KOPT-K1 (cell line): ENCODE measurements at regions not wholly inside any gene's neighbourhood (a gene's known extent, or its start where the extent isn't known, plus 50 kb on each side); places are given as distances from the start of the nearest gene placed in this dataset.

Experiments used
- H3K27ac ChIP-seq: fragments of 200-600 bp; sonication (generic); 2 replicates; pipeline ENCODE4 v1.5.1; 2016; ENCODE audit warnings: antibody characterized with exemption, mild to moderate bottlenecking, low read depth, low read length; ENCODE audit not compliant: poor library complexity, severe bottlenecking
- H3K36me3 ChIP-seq: fragments of 200-600 bp; sonication (generic); 2 replicates; pipeline ENCODE4 v1.5.1; 2017; ENCODE audit warnings: antibody characterized with exemption, mild to moderate bottlenecking, low read length, moderate library complexity; ENCODE audit not compliant: insufficient read depth
- H3K9me3 ChIP-seq: fragments of 200-600 bp; sonication (generic); 2 replicates; pipeline ENCODE4 v1.5.1; 2017; ENCODE audit warnings: antibody characterized with exemption, low read length, mild to moderate bottlenecking; ENCODE audit not compliant: insufficient read depth, poor library complexity, severe bottlenecking

DNA sequence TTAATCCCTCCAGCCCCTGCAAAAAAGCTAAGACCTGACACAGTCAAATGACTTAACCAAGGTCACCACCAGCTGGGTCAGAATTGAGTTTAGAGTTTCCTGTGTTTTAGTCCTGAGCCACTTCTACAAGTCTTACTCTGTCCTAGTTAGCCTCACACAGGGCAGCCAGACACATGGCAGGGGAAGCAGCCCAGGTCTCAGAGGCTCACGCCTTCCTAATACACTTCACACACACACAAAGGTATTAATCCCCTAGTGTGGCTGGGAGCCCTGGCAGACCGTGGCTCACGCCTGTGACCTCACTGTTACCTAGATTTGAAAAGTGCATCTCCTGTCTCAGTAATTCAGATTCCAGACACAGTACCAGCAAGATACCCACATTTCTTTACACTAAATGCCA, 77.4 kb upstream of the WWC1 start:
- Histone ChIP-seq H3K36me3 (no peaks in the 10 kb centered on the region), H3K9me3 (no peaks in the 10 kb centered on the region), H3K27ac (no peak overlapping the region)

DNA sequence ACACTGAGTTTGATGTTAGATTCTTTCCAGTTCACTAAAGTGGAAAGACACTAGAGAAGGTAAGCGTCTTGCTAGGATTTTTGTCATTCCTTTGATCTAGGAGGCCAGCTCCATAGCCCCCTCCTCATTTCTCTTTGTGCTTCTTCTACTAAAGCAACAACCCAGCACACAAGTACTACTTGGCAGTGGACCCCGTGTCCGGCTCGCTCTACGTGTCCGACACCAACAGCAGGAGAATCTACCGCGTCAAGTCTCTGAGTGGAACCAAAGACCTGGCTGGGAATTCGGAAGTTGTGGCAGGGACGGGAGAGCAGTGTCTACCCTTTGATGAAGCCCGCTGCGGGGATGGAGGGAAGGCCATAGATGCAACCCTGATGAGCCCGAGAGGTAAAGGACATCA, 76.6 kb upstream of the WWC1 start:
- Histone ChIP-seq H3K9me3 (no peaks in the 10 kb centered on the region), H3K27ac (no peak overlapping the region)

DNA sequence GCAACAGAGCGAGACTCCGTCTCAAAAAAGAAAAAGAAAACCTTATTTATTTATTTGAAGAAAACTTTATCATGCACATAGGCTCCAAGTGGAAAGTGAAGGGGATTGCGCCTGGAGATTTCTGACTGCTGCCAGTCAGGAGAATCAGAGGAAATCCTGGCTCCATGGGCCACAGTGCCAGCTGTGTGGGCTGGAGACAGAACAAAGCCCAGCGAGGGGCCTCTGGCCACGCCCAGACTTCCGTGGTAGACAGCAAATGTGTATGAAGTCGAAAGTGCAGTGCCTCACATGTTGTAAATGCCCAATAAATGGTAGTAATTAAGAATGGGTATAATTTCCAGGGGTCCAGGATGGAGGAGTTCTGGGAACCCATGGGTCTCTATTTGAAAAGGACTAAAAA, 75.8 kb upstream of the WWC1 start:
- Histone ChIP-seq H3K9me3 (no peaks in the 10 kb centered on the region), H3K36me3 (no peaks in the 10 kb centered on the region), H3K27ac (no peak overlapping the region)

More for the DNA sequence above, 76.6 kb upstream of the WWC1 start:
- no peaks in the 10 kb centered on the region for H3K36me3 ChIP-seq

DNA sequence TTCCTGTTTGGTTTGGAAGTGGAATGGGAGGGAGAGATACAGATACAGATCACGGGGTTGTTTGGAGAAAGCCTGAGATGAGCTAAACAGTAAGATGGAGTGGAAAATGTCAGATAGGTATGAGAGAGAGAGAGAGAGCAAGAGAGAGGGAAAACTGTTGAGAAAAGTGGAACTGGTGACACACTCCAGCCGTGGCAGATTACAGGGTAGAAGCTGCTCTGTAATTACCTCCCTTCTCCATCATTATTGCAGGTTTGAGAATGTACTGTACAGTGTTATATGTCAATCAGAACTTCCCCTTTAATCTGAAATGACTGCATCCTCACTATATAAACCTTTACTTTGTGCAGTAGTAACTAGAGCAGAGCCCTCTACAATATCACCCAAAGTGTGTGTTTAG, 74.5 kb upstream of the WWC1 start:
- H3K27ac ChIP-seq: no peak overlapping the region
- no peaks in the 10 kb centered on the region for H3K36me3 ChIP-seq

DNA sequence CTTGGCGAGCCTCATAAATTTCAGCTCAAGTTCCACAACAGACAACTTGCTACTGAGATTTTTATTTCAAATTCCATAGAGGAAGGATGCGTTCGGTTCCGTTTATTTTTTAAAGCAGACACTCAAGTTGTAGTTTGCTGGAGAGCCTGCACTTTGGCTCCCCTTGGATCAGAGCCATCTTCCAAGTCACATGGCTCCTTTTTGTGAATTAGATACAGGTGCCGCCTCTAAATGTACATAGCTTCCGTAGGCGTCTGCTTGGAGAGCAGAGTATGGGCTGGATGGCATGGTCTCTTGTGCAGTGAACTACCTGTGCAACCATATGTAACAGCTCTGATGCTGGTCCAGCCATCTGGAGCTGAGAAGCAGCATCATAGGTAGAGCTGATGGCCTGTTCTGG, 73.9 kb upstream of the WWC1 start:
- Histone ChIP-seq H3K27ac (no peak overlapping the region), H3K36me3 (no peaks in the 10 kb centered on the region), H3K9me3 (no peaks in the 10 kb centered on the region)

More for the DNA sequence above, 74.5 kb upstream of the WWC1 start:
- H3K9me3 ChIP-seq: no peaks in the 10 kb centered on the region

DNA sequence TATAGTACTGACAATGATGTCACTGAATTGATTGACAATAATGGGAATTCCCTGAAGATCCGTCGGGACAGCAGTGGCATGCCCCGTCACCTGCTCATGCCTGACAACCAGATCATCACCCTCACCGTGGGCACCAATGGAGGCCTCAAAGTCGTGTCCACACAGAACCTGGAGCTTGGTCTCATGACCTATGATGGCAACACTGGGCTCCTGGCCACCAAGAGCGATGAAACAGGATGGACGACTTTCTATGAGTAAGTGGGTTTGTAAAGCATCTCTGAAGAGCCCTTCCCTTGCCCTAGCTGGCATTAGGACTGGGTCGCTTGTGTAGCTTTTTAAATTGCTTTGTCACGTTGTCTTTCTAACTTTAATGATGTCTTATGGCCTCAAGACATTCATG, 72.7 kb upstream of the WWC1 start:
- Histone ChIP-seq H3K27ac (no peak overlapping the region), H3K9me3 (no peaks in the 10 kb centered on the region), H3K36me3 (no peaks in the 10 kb centered on the region)

DNA sequence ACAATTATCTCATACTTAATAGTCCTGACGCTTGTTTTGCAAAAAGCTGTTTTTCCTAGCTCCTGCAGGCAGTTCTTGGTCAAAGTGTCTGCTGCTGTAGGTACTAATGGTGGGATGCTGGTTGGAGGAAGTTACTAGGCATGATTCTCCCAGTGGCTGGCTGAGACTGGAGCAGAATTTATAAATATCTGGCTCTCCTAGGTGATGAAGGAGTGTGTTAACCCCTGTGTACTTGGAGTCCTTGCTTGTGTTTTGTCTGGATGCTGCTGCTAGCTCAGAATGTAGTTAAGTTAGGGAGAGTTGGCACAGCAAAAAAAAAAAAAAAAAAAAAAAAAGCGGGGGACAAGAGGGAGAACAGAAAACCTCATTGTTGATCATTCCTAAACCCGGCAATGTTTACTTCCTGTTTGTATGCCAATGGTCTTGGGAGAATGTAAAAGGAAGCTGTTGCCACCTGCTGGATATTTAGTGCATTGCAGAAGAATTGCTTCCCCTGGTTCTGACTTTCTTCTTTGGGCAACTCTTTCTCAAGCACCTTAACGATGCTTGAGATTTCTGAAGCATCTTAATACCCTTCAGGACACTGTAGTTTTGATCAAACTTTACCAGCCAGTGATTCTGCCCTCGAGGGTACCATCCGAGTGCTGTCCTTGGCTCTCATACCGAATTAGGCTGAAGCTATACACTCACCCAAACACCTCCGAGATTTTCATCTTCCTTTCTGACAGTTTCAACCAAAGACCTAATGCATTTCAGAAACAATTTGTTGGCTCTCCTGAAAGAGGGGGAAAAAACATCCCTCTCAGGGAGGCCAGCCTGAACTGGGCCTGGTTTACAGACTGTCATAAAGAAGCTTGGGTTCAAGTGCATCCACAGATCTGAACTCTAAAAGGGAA, 71.7 kb upstream of the WWC1 start:
- H3K27ac ChIP-seq: no peak overlapping the region
- no peaks in the 10 kb centered on the region for H3K9me3 ChIP-seq
- no peaks in the 10 kb centered on the region for H3K36me3 ChIP-seq

DNA sequence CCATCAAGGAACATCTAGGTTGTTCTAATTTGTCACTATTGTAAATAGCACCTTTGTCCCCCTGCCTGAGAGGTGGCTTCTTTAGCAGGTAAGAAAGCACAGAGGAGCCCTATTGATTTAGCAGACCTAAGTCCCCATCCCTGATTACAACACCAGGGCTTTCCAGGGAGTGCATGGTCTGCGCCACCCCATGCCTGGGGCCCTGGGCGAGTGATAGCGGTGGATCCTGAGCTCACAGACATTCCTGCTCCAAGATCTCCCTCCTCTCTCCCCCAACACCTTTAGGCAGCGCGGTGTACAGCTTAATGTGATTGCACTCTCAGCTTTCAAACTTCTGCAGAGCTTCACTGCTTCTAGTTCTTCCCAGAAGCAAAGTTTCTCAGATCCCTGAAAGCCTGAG, 67.4 kb upstream of the WWC1 start:
- H3K36me3 ChIP-seq: no peaks in the 10 kb centered on the region
- no peaks in the 10 kb centered on the region for H3K9me3 ChIP-seq
- no peak overlapping the region for H3K27ac ChIP-seq

DNA sequence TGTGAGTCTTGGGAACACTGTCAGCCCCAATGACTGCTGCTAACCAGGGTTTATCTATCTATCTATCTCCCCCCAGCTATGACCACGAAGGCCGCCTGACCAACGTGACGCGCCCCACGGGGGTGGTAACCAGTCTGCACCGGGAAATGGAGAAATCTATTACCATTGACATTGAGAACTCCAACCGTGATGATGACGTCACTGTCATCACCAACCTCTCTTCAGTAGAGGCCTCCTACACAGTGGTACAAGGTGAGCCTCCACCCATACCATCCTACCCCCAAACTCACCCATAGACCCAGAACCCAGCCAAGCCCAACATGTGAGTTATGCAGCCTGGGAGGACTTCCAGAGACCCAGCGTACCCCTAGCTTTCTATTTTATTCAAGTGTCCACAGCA, 65.4 kb upstream of the WWC1 start:
- Histone ChIP-seq H3K27ac (no peak overlapping the region), H3K36me3 (no peaks in the 10 kb centered on the region), H3K9me3 (no peaks in the 10 kb centered on the region)

DNA sequence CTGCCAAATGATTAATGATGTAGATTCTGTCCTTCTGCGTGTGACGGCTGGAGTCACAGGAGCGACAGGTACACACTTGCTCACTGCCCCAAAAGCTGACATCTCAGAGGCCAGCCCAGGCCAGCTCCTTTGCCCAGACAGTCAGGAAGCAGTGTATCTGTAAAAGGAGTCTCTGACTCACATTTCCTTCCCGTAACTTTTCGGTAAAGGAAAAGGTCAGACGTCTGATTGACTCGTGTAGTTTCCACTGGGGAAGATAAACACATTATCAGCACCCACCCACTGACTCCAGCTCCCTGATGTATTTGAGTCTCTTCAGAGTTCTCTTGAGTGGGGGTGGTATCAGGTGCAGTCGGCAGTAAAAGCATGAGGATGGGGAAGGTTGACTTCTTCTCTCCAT, 64.4 kb upstream of the WWC1 start:
- no peaks in the 10 kb centered on the region for H3K9me3 ChIP-seq
- H3K27ac ChIP-seq: no peak overlapping the region
- H3K36me3 ChIP-seq: no peaks in the 10 kb centered on the region

DNA sequence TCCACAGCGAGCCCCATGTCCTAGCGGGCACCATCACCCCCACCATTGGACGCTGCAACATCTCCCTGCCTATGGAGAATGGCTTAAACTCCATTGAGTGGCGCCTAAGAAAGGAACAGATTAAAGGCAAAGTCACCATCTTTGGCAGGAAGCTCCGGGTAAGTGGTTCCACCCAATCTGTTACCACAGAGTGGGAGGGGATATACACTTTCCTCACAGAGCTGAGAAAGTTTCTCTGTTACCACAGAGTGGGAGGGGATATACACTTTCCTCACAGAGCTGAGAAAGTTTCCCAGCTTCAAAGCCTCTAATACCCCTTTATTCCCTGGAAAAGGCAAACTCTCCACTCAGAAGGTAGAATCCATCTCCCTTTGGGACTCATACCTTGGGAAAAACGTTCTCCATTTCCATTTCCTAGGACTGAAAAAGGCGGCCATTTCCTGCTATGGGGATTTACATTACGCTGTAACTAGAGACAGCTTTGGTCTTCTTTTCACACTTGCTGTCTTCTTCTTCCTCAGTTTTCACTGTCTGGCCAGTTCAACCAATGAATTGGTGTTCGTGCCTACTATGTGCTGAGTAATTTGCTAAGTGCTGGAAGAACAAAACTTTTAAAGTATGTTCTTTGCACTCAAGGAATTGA, 63.4 kb upstream of the WWC1 start:
- H3K27ac ChIP-seq: peak overlapping the region; percentile 10
- H3K36me3 ChIP-seq: no peaks in the 10 kb centered on the region
- no peaks in the 10 kb centered on the region for H3K9me3 ChIP-seq

DNA sequence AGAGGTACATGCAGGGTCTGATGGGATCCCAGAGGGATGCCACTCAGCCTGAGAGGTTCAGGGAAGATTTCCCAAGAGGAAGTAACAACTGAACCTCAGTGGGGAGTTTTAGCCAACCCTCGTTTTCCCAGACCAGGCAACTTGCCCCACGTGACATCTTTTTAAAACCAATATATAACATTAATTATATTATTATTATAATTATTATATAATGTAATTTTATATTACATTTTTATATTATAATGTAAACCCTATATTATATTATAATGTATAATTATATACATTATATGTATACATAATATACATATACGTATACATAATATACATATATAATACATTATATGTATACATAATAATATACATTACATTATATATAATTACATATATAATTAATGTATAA, 62.8 kb upstream of the WWC1 start:
- Histone ChIP-seq H3K36me3 (no peaks in the 10 kb centered on the region), H3K27ac (no peak overlapping the region), H3K9me3 (no peaks in the 10 kb centered on the region)

DNA sequence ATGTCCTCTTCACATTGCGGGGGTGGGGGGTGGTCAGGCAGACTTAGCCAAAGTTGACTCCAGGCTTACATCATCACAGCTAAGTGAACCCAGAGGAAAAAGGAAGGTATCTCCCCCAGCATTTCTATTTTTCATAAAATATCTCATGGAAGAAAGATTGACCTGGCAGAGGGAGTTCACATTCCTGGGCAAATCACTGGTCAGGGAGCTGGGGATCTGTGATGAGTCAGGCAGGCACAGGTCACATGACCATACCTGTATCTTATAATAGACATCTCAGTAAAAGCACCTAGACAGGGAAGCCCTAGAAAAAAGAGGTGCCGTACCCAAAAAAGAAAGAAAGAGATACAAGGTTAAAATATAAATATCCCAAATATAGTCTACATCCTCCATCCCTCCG, 57.3 kb upstream of the WWC1 start:
- H3K27ac ChIP-seq: no peak overlapping the region
- H3K9me3 ChIP-seq: no peaks in the 10 kb centered on the region
- no peaks in the 10 kb centered on the region for H3K36me3 ChIP-seq

DNA sequence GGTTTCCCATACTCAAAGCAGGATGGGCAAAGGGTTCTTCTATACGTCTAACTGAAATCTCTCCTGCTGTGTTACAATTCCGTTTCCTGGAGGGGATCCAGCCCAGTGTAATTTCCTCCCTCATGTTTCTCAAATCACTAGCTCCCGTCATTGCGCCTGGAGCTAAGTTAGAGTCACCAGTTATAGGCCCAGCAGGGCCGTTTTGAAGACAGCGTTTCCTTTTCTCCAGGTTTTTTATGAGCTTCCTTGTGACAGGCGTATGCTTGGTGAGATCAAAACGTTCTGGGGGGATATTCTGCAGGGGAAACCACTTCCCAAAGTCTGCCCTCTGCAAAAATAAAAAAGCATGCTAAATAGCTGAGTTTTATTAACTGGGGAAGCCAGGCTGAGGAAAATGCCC, 53.0 kb upstream of the WWC1 start:
- no peak overlapping the region for H3K27ac ChIP-seq
- H3K36me3 ChIP-seq: no peaks in the 10 kb centered on the region

DNA sequence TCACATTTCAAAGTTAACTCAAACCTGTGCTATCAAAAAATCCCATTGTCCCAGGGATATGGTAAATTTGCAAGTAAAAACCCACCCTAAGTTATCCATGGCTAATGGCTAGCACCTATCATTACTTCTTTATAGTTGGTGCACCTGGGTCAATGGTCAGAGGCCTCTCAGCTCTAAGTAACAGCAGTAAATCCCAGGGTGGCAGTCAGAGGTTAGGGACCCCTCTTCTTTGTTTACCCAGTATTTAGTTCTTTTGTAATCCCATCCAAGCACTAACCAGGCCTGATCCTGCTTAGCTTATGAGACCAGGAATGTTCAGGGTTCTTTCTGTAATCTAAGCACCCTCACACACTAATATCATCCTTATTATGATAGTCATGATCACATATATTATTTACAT, 52.1 kb upstream of the WWC1 start:
- Histone ChIP-seq H3K27ac (no peak overlapping the region), H3K9me3 (no peaks in the 10 kb centered on the region), H3K36me3 (no peaks in the 10 kb centered on the region)

More for the DNA sequence above, 53.0 kb upstream of the WWC1 start:
- no peaks in the 10 kb centered on the region for H3K9me3 ChIP-seq
